IMR-90 (cell line): ENCODE measurements at regions not wholly inside any gene's neighbourhood (a gene's known extent, or its start where the extent isn't known, plus 50 kb on each side); places are given as distances from the start of the nearest gene placed in this dataset.

ENCODE experiments used
- ATAC-seq: fragments of 200-7000 bp; cut with Tn5 transposase; 2 replicates; pipeline ENCODE4 v1.9.1; 2020; ENCODE audit warnings: low read depth, mild to moderate bottlenecking, moderate library complexity
- BruUV-seq: library from RNA; stranded (reverse); fragments of 400-500 nt; replicated peaks from 2 replicates; lab custom pipeline; 2021; lab: Mats Ljungman, UMichigan
- CTCF ChIA-PET: fragments of 300-600 bp; formaldehyde crosslinking; extraction: SDS; loops from one replicate; lab custom pipeline; 2021; ENCODE audit warnings: antibody characterized with exemption; lab: Yijun Ruan, JAX
- POLR2A ChIA-PET: fragments of 300-600 bp; sonication (Branson Sonifier 250); formaldehyde crosslinking; loops from one replicate; lab custom pipeline; 2022; ENCODE audit warnings: antibody characterized with exemption; ENCODE audit not compliant: unreplicated experiment; lab: Charles Lee
- DNase-seq: peaks from one replicate; pipeline ENCODE4 v3.0.0; 2013
- H2AFZ ChIP-seq: replicated peaks from 2 replicates; pipeline ENCODE3; 2013; ENCODE audit warnings: low read length, mild to moderate bottlenecking; ENCODE audit not compliant: poor library complexity
- H2AK5ac ChIP-seq: 2 replicates; pipeline ENCODE4 v1.6.1; 2013; ENCODE audit warnings: low read depth, low read length, inconsistent platforms
- H2AK9ac ChIP-seq: replicated peaks from 2 replicates; pipeline ENCODE3; 2013; ENCODE audit warnings: mild to moderate bottlenecking, low read depth, low read length, moderate library complexity; ENCODE audit not compliant: poor library complexity
- H2BK120ac ChIP-seq: 2 replicates; pipeline ENCODE4 v1.6.1; 2013; ENCODE audit warnings: low read depth, low read length, inconsistent platforms
- H2BK15ac ChIP-seq: 3 replicates; pipeline ENCODE4 v1.6.1; 2013; ENCODE audit warnings: low read depth, low read length, inconsistent platforms
- H2BK20ac ChIP-seq: 2 replicates; pipeline ENCODE4 v1.6.1; 2013; ENCODE audit warnings: low read depth, mild to moderate bottlenecking, inconsistent platforms, low read length, moderate library complexity
- H2BK5ac ChIP-seq: 2 replicates; pipeline ENCODE4 v1.6.1; 2013; ENCODE audit warnings: mild to moderate bottlenecking, low read depth, low read length, inconsistent platforms; ENCODE audit not compliant: poor library complexity, severe bottlenecking
- H3K14ac ChIP-seq: replicated peaks from 2 replicates; pipeline ENCODE4 v1.6.1; 2013; ENCODE audit warnings: low read depth, low read length, inconsistent platforms
- H3K18ac ChIP-seq: 2 replicates; pipeline ENCODE4 v1.6.1; 2013; ENCODE audit warnings: low read depth, low read length, control low read depth
- H3K23ac ChIP-seq: 2 replicates; pipeline ENCODE4 v1.6.1; 2013; ENCODE audit warnings: low read depth, low read length, inconsistent platforms
- H3K27ac ChIP-seq: 2 replicates; pipeline ENCODE4 v1.5.1; 2013; ENCODE audit warnings: mild to moderate bottlenecking, control low read depth, low read length; ENCODE audit not compliant: insufficient read depth
- H3K27me3 ChIP-seq: 2 replicates; pipeline ENCODE4 v1.6.1; 2013; ENCODE audit warnings: low read length; ENCODE audit not compliant: control insufficient read depth, insufficient read depth
- H3K36me3 ChIP-seq: 2 replicates; pipeline ENCODE4 v1.6.1; 2013; ENCODE audit warnings: low read length, mixed read lengths; ENCODE audit not compliant: control insufficient read depth, insufficient read depth
- H3K4ac ChIP-seq: 2 replicates; pipeline ENCODE4 v1.6.1; 2013; ENCODE audit warnings: low read depth, low read length, inconsistent platforms
- H3K4me1 ChIP-seq: 2 replicates; pipeline ENCODE4 v1.6.1; 2013; ENCODE audit warnings: low read length, mixed read lengths; ENCODE audit not compliant: control insufficient read depth, insufficient read depth
- H3K4me2 ChIP-seq: 2 replicates; pipeline ENCODE4 v1.6.1; 2013; ENCODE audit warnings: low read depth, mild to moderate bottlenecking, control low read depth, low read length, moderate library complexity
- H3K4me3 ChIP-seq: 2 replicates; pipeline ENCODE4 v1.5.1; 2013; ENCODE audit warnings: low read depth, mild to moderate bottlenecking, control low read depth, low read length, moderate library complexity; ENCODE audit not compliant: insufficient read depth
- H3K56ac ChIP-seq: 2 replicates; pipeline ENCODE4 v1.6.1; 2013; ENCODE audit warnings: low read length, inconsistent platforms; ENCODE audit not compliant: insufficient read depth; ENCODE audit errors: extremely low read depth
- H3K79me1 ChIP-seq, 2 experiments: 2 replicates each; pipeline ENCODE4 v1.6.1; 2013; ENCODE audit warnings: low read length in 2 of 2, inconsistent platforms in 1 of 2, low read depth in 1 of 2
- H3K9ac ChIP-seq: 2 replicates; pipeline ENCODE4 v1.6.1; 2013; ENCODE audit warnings: low read depth, low read length, control low read depth
- H3K9me1 ChIP-seq: 2 replicates; pipeline ENCODE4 v1.6.1; 2013; ENCODE audit warnings: low read length, inconsistent platforms; ENCODE audit not compliant: insufficient read depth
- H3K9me3 ChIP-seq: 2 replicates; pipeline ENCODE4 v1.6.1; 2013; ENCODE audit warnings: low read length; ENCODE audit not compliant: control insufficient read depth, insufficient read depth
- H4K20me1 ChIP-seq: 2 replicates; pipeline ENCODE4 v1.6.1; 2013; ENCODE audit warnings: low read length, inconsistent platforms; ENCODE audit not compliant: insufficient read depth
- H4K5ac ChIP-seq: 2 replicates; pipeline ENCODE4 v1.6.1; 2013; ENCODE audit warnings: mild to moderate bottlenecking, low read depth, low read length, control low read depth
- H4K8ac ChIP-seq, 2 experiments: 2 replicates each; pipeline ENCODE4 v1.6.1; 2013; ENCODE audit warnings: low read depth in 2 of 2, low read length in 2 of 2, control low read depth in 1 of 2, inconsistent platforms in 1 of 2
- H4K91ac ChIP-seq: 2 replicates; pipeline ENCODE4 v1.6.1; 2013; ENCODE audit warnings: low read depth, low read length, inconsistent platforms; ENCODE audit not compliant: insufficient read depth
- BHLHE40 ChIP-seq: fragments of 150-350 bp; IDR thresholded peaks from 2 replicates; pipeline ENCODE4 v1.6.1; 2016; ENCODE audit warnings: mild to moderate bottlenecking, low read depth, low read length
- CHD1 ChIP-seq: IDR thresholded peaks from 2 replicates; pipeline ENCODE4 v1.6.1; 2012; ENCODE audit warnings: low read depth, low read length, improper control_type of control experiment
- MAZ ChIP-seq: IDR thresholded peaks from 2 replicates; pipeline ENCODE4 v1.6.1; 2012; ENCODE audit warnings: low read depth, mild to moderate bottlenecking, low read length, improper control_type of control experiment, moderate library complexity, borderline replicate concordance
- MXI1 ChIP-seq: IDR thresholded peaks from 2 replicates; pipeline ENCODE4 v1.6.1; 2012; ENCODE audit warnings: low read depth, mild to moderate bottlenecking, low read length, moderate library complexity, borderline replicate concordance
- NFE2L2 ChIP-seq: fragments of 150-350 bp; IDR thresholded peaks from 2 replicates; pipeline ENCODE4 v1.6.1; 2016; ENCODE audit warnings: low read depth, mild to moderate bottlenecking, low read length
- POLR2A ChIP-seq: IDR thresholded peaks from 2 replicates; pipeline ENCODE4 v1.6.1; 2012; ENCODE audit warnings: mild to moderate bottlenecking, low read depth, low read length
- RAD21 ChIP-seq: IDR thresholded peaks from 2 replicates; pipeline ENCODE4 v1.6.1; 2012; ENCODE audit warnings: low read length, improper control_type of control experiment
- RCOR1 ChIP-seq: IDR thresholded peaks from 2 replicates; pipeline ENCODE4 v1.6.1; 2012; ENCODE audit warnings: mild to moderate bottlenecking, low read length, improper control_type of control experiment; ENCODE audit not compliant: insufficient replicate concordance
- RFX5 ChIP-seq: IDR thresholded peaks from 2 replicates; pipeline ENCODE4 v1.8.0; 2012; ENCODE audit warnings: low read depth, mild to moderate bottlenecking, low read length, moderate library complexity
- SMC3 ChIP-seq: fragments of 150-350 bp; IDR thresholded peaks from 2 replicates; pipeline ENCODE4 v1.6.1; 2016; ENCODE audit warnings: low read depth, mild to moderate bottlenecking, antibody characterized with exemption, low read length, moderate library complexity
- WGBS, 2 experiments: methylation state at CpG; one replicate each; pipeline versions ENCODE4 v1.1.5 to v1.1.7; 2013; ENCODE audit warnings: missing lambda C conversion rate in 2 of 2; ENCODE audit not compliant: insufficient read length in 1 of 2; ENCODE audit errors: extremely low coverage in 2 of 2; 5-methylcytosine and 5-hydroxymethylcytosine counted together
- dilution Hi-C: fragments of 300-500 bp; cut with HindIII; formaldehyde crosslinking; loops from one replicate; pipeline ENCODE4 v1.14.3; 2018; ENCODE audit warnings: low sequenced_read_pairs; ENCODE audit not compliant: unreplicated experiment
- in situ Hi-C: fragments of 300-500 bp; cut with MboI; formaldehyde crosslinking; loops from 3 replicates; pipeline ENCODE4 v1.14.3; 2019; ENCODE audit warnings: low sequenced_read_pairs, inconsistent platforms, mixed read lengths
- intact Hi-C: fragments of 100-400 bp; cut with micrococcal nuclease; formaldehyde crosslinking; loops from 2 replicates; pipeline ENCODE4 v1.10.0; 2022
- TF ChIP-seq, protein P1 (sequence below): fragments of 150-350 bp; IDR thresholded peaks from 2 replicates; pipeline ENCODE4 v1.6.1; 2016; ENCODE audit warnings: low read depth, mild to moderate bottlenecking, low read length, moderate library complexity, borderline replicate concordance
- TF ChIP-seq, protein P2 (sequence below): fragments of 150-350 bp; IDR thresholded peaks from 2 replicates; pipeline ENCODE4 v1.6.1; 2017; ENCODE audit warnings: mild to moderate bottlenecking, antibody characterized with exemption, low read length, low read depth
- TF ChIP-seq, protein P3 (sequence below): conservative IDR thresholded peaks from 2 replicates; pipeline ENCODE4 v1.5.1; 2012; ENCODE audit warnings: mild to moderate bottlenecking, low read depth, low read length, improper control_type of control experiment

DNA sequence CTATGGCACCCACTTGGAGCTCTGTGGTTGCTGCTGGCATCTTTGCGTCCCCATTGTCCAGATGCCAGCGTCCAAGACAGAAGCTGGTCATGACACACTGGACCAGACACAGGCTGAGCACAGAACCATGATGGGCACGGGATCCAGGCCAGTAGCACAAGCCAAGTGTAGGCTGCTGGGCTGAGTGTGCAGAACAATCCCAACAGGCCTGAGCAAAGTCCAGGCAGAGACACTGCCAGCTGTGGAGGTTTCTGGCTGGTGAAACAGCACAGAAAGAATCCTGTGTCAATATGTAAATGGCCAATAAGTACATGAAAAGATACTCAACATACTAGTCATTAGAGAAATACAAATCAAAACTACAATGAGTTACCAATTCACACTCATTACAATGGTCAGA is 705.4 kb downstream of the METTL4 start:
- no peaks in the 10 kb centered on the region for H3K79me1 ChIP-seq
- H3K27ac ChIP-seq, result no peak overlapping the region
- ATAC-seq, result no peak
- H3K56ac ChIP-seq, result no peak overlapping the region
- no peak overlapping the region for H3K4me2 ChIP-seq
- 50% methylated on average over 3 of the region's 3 CpGs; no CpG with 5 or more reads in 1 of the 2 experiments for WGBS, 2 experiments
- no peaks in the 10 kb centered on the region for H3K4me1 ChIP-seq
- TF ChIP-seq, protein P1, sequence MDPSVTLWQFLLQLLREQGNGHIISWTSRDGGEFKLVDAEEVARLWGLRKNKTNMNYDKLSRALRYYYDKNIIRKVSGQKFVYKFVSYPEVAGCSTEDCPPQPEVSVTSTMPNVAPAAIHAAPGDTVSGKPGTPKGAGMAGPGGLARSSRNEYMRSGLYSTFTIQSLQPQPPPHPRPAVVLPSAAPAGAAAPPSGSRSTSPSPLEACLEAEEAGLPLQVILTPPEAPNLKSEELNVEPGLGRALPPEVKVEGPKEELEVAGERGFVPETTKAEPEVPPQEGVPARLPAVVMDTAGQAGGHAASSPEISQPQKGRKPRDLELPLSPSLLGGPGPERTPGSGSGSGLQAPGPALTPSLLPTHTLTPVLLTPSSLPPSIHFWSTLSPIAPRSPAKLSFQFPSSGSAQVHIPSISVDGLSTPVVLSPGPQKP, result no peak
- no peak for TF ChIP-seq CHD1
- TF ChIP-seq, protein P2, sequence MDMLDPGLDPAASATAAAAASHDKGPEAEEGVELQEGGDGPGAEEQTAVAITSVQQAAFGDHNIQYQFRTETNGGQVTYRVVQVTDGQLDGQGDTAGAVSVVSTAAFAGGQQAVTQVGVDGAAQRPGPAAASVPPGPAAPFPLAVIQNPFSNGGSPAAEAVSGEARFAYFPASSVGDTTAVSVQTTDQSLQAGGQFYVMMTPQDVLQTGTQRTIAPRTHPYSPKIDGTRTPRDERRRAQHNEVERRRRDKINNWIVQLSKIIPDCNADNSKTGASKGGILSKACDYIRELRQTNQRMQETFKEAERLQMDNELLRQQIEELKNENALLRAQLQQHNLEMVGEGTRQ, result no peak
- no peak for TF ChIP-seq RFX5
- TF ChIP-seq BHLHE40, result no peak
- TF ChIP-seq POLR2A, result no peak
- no peak for TF ChIP-seq RCOR1
- no peak for TF ChIP-seq NFE2L2
- no peak for TF ChIP-seq RAD21
- TF ChIP-seq, protein P3, sequence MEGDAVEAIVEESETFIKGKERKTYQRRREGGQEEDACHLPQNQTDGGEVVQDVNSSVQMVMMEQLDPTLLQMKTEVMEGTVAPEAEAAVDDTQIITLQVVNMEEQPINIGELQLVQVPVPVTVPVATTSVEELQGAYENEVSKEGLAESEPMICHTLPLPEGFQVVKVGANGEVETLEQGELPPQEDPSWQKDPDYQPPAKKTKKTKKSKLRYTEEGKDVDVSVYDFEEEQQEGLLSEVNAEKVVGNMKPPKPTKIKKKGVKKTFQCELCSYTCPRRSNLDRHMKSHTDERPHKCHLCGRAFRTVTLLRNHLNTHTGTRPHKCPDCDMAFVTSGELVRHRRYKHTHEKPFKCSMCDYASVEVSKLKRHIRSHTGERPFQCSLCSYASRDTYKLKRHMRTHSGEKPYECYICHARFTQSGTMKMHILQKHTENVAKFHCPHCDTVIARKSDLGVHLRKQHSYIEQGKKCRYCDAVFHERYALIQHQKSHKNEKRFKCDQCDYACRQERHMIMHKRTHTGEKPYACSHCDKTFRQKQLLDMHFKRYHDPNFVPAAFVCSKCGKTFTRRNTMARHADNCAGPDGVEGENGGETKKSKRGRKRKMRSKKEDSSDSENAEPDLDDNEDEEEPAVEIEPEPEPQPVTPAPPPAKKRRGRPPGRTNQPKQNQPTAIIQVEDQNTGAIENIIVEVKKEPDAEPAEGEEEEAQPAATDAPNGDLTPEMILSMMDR, result no peak
- no peak for TF ChIP-seq MAZ
- no peak for TF ChIP-seq MXI1
- no peak for TF ChIP-seq SMC3
- no peak overlapping the region for H2BK15ac ChIP-seq
- H3K9me3 ChIP-seq, result peaks cover 12% of the 10 kb centered on the region
- H2BK20ac ChIP-seq, result no peak overlapping the region
- no peak overlapping the region for H3K18ac ChIP-seq
- H4K8ac ChIP-seq, result no peak overlapping the region
- H4K20me1 ChIP-seq, result no peaks in the 10 kb centered on the region
- H3K27me3 ChIP-seq, result no peaks in the 10 kb centered on the region
- H2AK9ac ChIP-seq, result no peak overlapping the region
- H2BK120ac ChIP-seq, result no peak overlapping the region
- H2AFZ ChIP-seq, result no peak overlapping the region
- no peak for DNase-seq
- intact Hi-C loops (no loop called here), dilution Hi-C loops (no loop called here), in situ Hi-C loops (no loop called here)
- ChIA-PET POLR2A (no interaction called here), CTCF (no interaction called here)
- H2BK5ac ChIP-seq, result no peak overlapping the region
- no TSS peak for BruUV-seq
- no peak overlapping the region for H3K4me3 ChIP-seq
- H4K5ac ChIP-seq, result no peak overlapping the region
- H3K9ac ChIP-seq, result no peak overlapping the region
- H3K4ac ChIP-seq, result no peak overlapping the region
- no peak overlapping the region for H2AK5ac ChIP-seq
- no peak overlapping the region for H4K91ac ChIP-seq
- no peaks in the 10 kb centered on the region for H3K9me1 ChIP-seq
- H3K36me3 ChIP-seq, result no peaks in the 10 kb centered on the region
- no peak overlapping the region for H3K23ac ChIP-seq
- H3K14ac ChIP-seq, result no peak overlapping the region
